Uterus (tissue), 3 donors: ENCODE measurements at regions not wholly inside any gene's neighbourhood (a gene's known extent, or its start where the extent isn't known, plus 50 kb on each side); places are given as distances from the start of the nearest gene placed in this dataset.

Experiments
- DNase-seq, 2 donors: peaks; one replicate each; pipeline ENCODE4 v3.0.0-alpha.2; 2019 to 2020
- H3K27ac ChIP-seq, 2 donors: fragments of 200-600 bp; sonication (generic); 1 replicate in 1 of 2; 2 replicates in 1 of 2; pipeline ENCODE4 v1.5.1; 2016 to 2018
- H3K27me3 ChIP-seq, 2 donors: fragments of 200-600 bp; sonication (generic); one replicate each; pipeline ENCODE4 v1.5.1; 2018 to 2019; ENCODE audit warnings: control low read depth in 1 of 2
- H3K36me3 ChIP-seq, 2 donors: fragments of 200-600 bp; sonication (generic); one replicate each; pipeline ENCODE4 v1.5.1; 2019; ENCODE audit warnings: control low read depth in 1 of 2
- H3K4me1 ChIP-seq, 2 donors: fragments of 200-600 bp; sonication (generic); one replicate each; pipeline ENCODE4 v1.5.1; 2018 to 2019; ENCODE audit warnings: control low read depth in 1 of 2
- H3K4me3 ChIP-seq, 2 donors: fragments of 200-600 bp; sonication (generic); 1 replicate in 1 of 2; 2 replicates in 1 of 2; pipeline ENCODE4 v1.5.1; 2018 to 2019; ENCODE audit warnings: mild to moderate bottlenecking in 1 of 2
- H3K9me3 ChIP-seq, 2 donors: fragments of 200-600 bp; sonication (generic); one replicate each; pipeline ENCODE4 v1.5.1; 2019; ENCODE audit warnings: control low read depth in 1 of 2
- POLR2A ChIP-seq, 2 donors: fragments of 450-650 bp; IDR thresholded peaks; one replicate each; pipeline ENCODE4 v1.6.1; 2016; ENCODE audit warnings: antibody characterized with exemption in 2 of 2, mild to moderate bottlenecking in 1 of 2, moderate library complexity in 1 of 2
- intact Hi-C: fragments of 100-400 bp; cut with DNase I; formaldehyde crosslinking; loops from one replicate; pipeline ENCODE4 v1.15.1; 2023; ENCODE audit warnings: low total_unique reads
- TF ChIP-seq, protein P1 (sequence below), 4 experiments: fragments of 200-600 bp in 2 of 4; fragments of 450-650 bp in 2 of 4; sonication (generic) in 2 of 4; IDR thresholded peaks; one replicate each; pipeline ENCODE4 v1.5.1; 2016 to 2019; ENCODE audit warnings: antibody characterized with exemption in 4 of 4, mild to moderate bottlenecking in 2 of 4, moderate library complexity in 1 of 4
- donor health status: DM: yes; HTN: yes; CAD: no.

DNA sequence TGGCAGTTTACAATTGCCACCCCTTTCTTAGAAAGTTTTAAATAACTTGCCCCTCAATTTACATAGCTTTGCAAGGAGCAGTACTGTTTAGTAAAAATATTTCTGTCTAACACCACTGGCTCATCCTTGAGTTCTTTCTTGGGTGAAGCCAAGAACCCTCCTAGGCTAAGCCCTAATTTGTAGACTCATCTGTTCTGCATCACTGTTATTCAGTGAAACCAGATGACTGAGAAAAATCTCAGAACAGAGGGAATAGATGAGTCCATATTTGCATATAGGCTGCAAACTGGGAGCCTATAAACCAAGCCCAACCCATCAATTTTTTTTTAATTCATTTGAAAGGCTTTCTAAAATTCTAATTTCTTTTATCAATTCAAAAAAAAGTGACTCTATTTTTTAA lies 161.4 kb upstream of the TFPI start:
- DNase-seq: no peak
- TF ChIP-seq POLR2A (IDR thresholded peaks at IDR 0.05): no peak
- TF ChIP-seq, protein P1, sequence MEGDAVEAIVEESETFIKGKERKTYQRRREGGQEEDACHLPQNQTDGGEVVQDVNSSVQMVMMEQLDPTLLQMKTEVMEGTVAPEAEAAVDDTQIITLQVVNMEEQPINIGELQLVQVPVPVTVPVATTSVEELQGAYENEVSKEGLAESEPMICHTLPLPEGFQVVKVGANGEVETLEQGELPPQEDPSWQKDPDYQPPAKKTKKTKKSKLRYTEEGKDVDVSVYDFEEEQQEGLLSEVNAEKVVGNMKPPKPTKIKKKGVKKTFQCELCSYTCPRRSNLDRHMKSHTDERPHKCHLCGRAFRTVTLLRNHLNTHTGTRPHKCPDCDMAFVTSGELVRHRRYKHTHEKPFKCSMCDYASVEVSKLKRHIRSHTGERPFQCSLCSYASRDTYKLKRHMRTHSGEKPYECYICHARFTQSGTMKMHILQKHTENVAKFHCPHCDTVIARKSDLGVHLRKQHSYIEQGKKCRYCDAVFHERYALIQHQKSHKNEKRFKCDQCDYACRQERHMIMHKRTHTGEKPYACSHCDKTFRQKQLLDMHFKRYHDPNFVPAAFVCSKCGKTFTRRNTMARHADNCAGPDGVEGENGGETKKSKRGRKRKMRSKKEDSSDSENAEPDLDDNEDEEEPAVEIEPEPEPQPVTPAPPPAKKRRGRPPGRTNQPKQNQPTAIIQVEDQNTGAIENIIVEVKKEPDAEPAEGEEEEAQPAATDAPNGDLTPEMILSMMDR (IDR thresholded peaks at IDR 0.05): no peak
- H3K36me3 ChIP-seq: no peaks in the 10 kb centered on the region
- no peaks in the 10 kb centered on the region for H3K4me1 ChIP-seq
- H3K27me3 ChIP-seq: no peaks in the 10 kb centered on the region
- intact Hi-C loops: no loop called here
- no peak overlapping the region for H3K4me3 ChIP-seq
- H3K27ac ChIP-seq: no peak overlapping the region
- H3K9me3 ChIP-seq: no peaks in the 10 kb centered on the region

DNA sequence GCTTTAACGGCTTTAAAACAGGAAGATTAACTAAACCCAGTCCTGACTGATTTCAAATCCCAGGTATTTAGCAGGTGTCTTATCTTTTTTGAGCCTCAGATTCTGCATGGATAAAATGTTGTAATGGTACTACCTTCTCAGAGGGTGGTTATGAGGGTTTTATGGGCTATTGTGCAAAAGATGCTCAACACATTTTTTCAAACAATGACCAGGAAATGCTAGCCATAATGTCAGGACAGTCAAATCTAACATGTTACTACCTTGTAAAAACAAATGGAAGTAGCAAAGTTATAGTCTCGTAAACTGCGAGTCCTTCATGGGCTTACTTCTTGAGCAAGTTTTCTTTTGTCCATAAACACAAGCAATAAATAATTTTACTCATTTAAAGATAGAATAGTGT lies 162.1 kb upstream of the TFPI start:
- Histone ChIP-seq H3K27me3 (no peaks in the 10 kb centered on the region), H3K9me3 (no peaks in the 10 kb centered on the region), H3K36me3 (no peaks in the 10 kb centered on the region), H3K4me3 (no peak overlapping the region), H3K27ac (no peak overlapping the region), H3K4me1 (no peaks in the 10 kb centered on the region)
- intact Hi-C loops: no loop called here
- no peak for DNase-seq
- TF ChIP-seq, protein P1 (IDR thresholded peaks at IDR 0.05): no peak
- no peak for TF ChIP-seq POLR2A (IDR thresholded peaks at IDR 0.05)

GRCh38 chr2:187718092-187718491 lies 163.9 kb upstream of the TFPI start:
- Histone ChIP-seq H3K27me3 (no peaks in the 10 kb centered on the region), H3K4me3 (no peak overlapping the region), H3K9me3 (no peaks in the 10 kb centered on the region), H3K36me3 (no peaks in the 10 kb centered on the region), H3K27ac (no peak overlapping the region), H3K4me1 (no peaks in the 10 kb centered on the region)
- intact Hi-C loops: no loop called here
- no peak for DNase-seq
- TF ChIP-seq, protein P1 (IDR thresholded peaks at IDR 0.05): no peak
- no peak for TF ChIP-seq POLR2A (IDR thresholded peaks at IDR 0.05)

DNA sequence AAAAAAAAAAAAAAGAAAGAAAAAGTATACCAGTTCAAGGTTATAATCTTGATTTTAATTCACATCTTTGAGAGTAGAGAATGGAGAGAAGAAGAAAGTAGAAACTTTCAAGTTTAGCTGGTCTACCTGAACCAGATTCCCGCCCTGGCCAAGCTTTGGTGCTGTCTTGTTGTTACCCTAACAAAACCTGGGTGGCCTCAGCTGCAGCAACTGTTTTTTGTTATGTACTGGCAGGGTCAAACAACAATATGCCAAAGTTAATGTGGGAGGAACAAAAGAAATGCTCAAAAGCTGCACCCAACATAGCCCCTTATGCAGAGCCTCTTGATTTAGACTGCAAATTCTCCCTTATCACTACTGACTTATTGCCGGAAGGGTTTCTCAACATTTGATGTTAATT lies 165.3 kb upstream of the TFPI start:
- intact Hi-C loops: no loop called here
- no peak for DNase-seq
- H3K9me3 ChIP-seq: no peaks in the 10 kb centered on the region
- no peak for TF ChIP-seq POLR2A (IDR thresholded peaks at IDR 0.05)
- TF ChIP-seq, protein P1 (IDR thresholded peaks at IDR 0.05): no peak
- no peaks in the 10 kb centered on the region for H3K36me3 ChIP-seq
- no peaks in the 10 kb centered on the region for H3K4me1 ChIP-seq
- no peaks in the 10 kb centered on the region for H3K27me3 ChIP-seq
- H3K4me3 ChIP-seq: no peak overlapping the region
- no peak overlapping the region for H3K27ac ChIP-seq

DNA sequence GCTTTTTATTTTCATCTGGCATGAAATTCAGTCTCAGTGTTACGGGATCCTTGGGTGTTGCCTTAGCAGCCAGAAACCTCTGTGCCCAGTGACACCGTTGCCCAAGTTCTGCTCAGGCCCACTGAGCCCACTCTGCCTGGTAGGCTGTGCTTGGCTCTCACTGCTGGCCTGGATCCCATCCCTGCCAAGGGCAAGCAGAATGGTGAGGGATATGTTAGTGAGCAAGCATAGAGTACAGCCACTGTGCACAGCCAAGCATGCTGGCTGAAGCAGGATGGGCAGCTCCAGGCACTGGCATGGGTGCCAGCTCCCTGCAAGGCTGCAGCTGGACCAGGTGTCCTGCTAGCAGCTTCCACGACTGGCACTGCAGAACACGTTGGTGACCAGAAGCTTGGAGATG lies 194.7 kb upstream of the TFPI start:
- H3K36me3 ChIP-seq: no peaks in the 10 kb centered on the region
- H3K4me1 ChIP-seq: no peaks in the 10 kb centered on the region
- no peak overlapping the region for H3K27ac ChIP-seq
- H3K4me3 ChIP-seq: no peak overlapping the region
- no peaks in the 10 kb centered on the region for H3K9me3 ChIP-seq
- TF ChIP-seq POLR2A (IDR thresholded peaks at IDR 0.05): no peak
- TF ChIP-seq, protein P1 (IDR thresholded peaks at IDR 0.05): no peak
- intact Hi-C loops: no loop called here
- DNase-seq: no peak
- no peaks in the 10 kb centered on the region for H3K27me3 ChIP-seq
